H1 (cell line): ENCODE measurements at regions not wholly inside any gene's neighbourhood (a gene's known extent, or its start where the extent isn't known, plus 50 kb on each side); places are given as distances from the start of the nearest gene placed in this dataset.

ENCODE experiments used
- BRCA1 ChIP-seq: IDR thresholded peaks from 2 replicates; pipeline ENCODE4 v1.6.1; 2012; ENCODE audit warnings: low read depth, low read length, improper control_type of control experiment
- CBX5 ChIP-seq: fragments of 300-800, 300-1000 bp; sonication (generic); IDR thresholded peaks from 2 replicates; pipeline ENCODE4 v1.7.1; 2016; ENCODE audit warnings: antibody characterized with exemption, low read length, low read depth
- KDM4A ChIP-seq: IDR thresholded peaks from one replicate; pipeline ENCODE4 v1.7.1; 2012; ENCODE audit warnings: low read depth, mild to moderate bottlenecking, moderate library complexity, low read length, inconsistent platforms; ENCODE audit not compliant: severe bottlenecking
- TAF7 ChIP-seq: optimal IDR thresholded peaks from 2 replicates; pipeline ENCODE3; 2011; ENCODE audit warnings: low read depth, mild to moderate bottlenecking, inconsistent platforms, low read length, moderate library complexity, borderline replicate concordance

DNA sequence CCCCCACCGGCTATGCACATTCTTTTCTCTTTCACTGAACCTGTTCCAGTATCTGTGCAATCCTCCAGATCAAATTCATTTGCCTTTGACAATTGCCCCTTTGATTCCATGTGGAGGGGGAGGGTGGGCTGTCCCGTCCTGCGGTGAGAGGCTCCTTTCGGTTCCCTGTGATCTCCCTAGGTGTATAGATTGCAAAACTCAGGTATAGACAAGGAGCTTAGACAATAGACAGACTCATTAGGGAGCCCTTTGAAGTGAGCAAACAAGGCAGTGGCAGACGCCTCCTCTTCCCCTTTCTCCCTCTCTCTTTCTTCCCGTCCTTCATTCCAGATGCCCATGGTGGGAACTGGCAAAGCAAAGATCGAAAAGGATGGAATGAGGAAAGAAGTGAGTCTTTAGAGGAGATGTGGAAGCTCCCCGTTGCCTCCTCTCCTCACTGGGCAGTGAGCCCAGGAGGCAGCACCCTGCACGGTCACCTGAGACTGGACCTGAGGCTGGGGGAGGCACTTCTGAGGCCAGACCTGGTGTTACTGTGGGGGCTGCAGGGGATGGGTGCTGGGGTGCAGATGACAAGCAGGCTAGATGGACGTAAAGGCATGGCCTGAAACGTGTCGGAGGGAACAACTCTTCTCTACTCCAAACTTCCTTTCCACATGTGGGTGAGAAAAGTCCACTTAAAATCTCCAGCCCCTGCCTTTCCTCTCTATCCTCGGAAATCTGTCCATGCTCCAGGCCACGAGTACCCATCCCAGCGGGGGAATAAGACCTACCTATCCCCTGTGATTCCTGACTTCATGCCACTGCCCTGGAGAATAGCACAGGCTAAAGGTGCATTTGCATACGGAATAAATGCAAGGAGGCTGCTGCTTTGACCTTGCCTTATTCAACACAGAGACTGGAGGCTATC, 256.6 kb upstream of the FOXQ1 start (continued):
- no peak for TF ChIP-seq KDM4A
- TF ChIP-seq TAF7: no peak
- no peak for TF ChIP-seq BRCA1
- TF ChIP-seq CBX5: no peak
